OCI-LY1 (cell line): ENCODE measurements at regions not wholly inside any gene's neighbourhood (a gene's known extent, or its start where the extent isn't known, plus 50 kb on each side); places are given as distances from the start of the nearest gene placed in this dataset.

Experiments used
- EZH2 ChIP-seq: fragments of 200-600 bp; sonication (generic), shearing (Covaris generic); IDR thresholded peaks from 2 replicates; pipeline ENCODE4 v1.8.0; 2017; ENCODE audit warnings: borderline replicate concordance, mixed run types, mild to moderate bottlenecking, antibody characterized with exemption, low read length, moderate library complexity, mixed read lengths
- TF ChIP-seq, protein P1 (sequence below): fragments of 200-600 bp; sonication (generic), shearing (Covaris generic); IDR thresholded peaks from 2 replicates; pipeline ENCODE4 v1.5.1; 2017; ENCODE audit warnings: mild to moderate bottlenecking, antibody characterized with exemption, low read length, moderate library complexity, mixed read lengths

DNA sequence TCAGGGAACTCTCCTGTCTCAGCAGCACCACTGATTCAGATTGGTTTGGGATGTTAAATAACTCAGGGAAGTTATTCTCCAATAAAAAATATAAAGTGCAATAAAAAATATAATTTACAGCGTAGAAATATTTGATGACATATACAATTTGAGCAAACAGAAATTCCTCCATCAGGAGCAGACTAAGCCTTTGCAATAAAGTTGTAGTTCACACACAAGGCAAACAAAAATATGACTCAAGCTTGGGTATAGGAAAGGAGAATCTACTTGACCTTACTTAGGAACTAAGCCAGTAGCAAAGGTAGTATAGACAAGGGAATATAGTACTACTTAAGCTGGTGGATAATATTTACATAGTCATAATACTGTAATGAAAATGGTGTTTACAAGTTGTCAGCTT, 264.1 kb downstream of the KIF21A start:
- TF ChIP-seq, protein P1, sequence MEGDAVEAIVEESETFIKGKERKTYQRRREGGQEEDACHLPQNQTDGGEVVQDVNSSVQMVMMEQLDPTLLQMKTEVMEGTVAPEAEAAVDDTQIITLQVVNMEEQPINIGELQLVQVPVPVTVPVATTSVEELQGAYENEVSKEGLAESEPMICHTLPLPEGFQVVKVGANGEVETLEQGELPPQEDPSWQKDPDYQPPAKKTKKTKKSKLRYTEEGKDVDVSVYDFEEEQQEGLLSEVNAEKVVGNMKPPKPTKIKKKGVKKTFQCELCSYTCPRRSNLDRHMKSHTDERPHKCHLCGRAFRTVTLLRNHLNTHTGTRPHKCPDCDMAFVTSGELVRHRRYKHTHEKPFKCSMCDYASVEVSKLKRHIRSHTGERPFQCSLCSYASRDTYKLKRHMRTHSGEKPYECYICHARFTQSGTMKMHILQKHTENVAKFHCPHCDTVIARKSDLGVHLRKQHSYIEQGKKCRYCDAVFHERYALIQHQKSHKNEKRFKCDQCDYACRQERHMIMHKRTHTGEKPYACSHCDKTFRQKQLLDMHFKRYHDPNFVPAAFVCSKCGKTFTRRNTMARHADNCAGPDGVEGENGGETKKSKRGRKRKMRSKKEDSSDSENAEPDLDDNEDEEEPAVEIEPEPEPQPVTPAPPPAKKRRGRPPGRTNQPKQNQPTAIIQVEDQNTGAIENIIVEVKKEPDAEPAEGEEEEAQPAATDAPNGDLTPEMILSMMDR, result no peak
- no peak for TF ChIP-seq EZH2
